GM18505 (cell line): ENCODE measurements at regions not wholly inside any gene's neighbourhood (a gene's known extent, or its start where the extent isn't known, plus 50 kb on each side); places are given as distances from the start of the nearest gene placed in this dataset.

ENCODE experiments used
- ATAC-seq: cut with Tn5 transposase; IDR thresholded peaks from one replicate; pipeline ENCODE4 v1.9.1; 2021; ENCODE audit not compliant: unreplicated experiment
- POLR2A ChIP-seq: IDR thresholded peaks from 4 replicates; pipeline ENCODE4 v1.6.1; 2011; ENCODE audit warnings: borderline replicate concordance; ENCODE audit not compliant: insufficient read depth, insufficient read length; ENCODE audit errors: extremely low read depth

DNA sequence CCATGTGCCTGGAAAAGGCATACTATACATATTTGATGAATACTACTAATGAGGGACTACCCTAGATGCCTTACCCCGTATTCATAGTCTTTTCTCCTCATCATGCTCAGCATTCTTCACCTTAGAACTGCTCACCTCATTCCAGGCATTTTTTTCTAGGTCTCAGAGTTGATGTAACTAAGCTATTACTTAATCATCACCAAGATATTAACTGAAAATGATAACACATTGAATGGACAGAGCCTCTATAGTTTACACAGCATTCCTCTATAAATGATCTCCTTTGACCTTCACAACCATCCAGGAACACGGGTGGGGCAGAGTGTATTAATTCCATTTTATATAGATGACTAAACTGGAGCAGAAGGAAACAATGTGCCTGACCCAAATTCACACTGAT is 174.1 kb upstream of the DPH6 start:
- TF ChIP-seq POLR2A = no peak

DNA sequence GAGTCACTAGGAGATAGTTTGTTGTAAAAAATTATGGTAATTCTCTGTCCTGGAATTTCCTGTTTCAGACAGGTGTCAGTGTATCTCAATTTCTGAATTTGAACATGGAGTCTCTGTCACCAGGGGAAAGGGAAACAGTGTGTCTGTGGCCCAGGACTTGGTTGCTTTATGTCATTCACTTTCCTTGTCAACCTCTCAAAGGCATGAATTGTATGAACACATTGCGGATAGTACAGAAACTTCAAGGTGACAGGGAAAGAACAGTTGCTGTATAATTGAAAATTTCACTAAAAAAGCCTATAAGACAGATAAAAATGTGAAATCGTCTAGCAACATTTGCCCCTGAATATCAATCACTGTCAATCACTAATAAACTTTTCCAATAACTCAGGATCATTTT is 175.0 kb upstream of the DPH6 start:
- no peak for ATAC-seq
- TF ChIP-seq POLR2A = no peak

More for the DNA sequence above, 174.1 kb upstream of the DPH6 start:
- ATAC-seq = no peak

DNA sequence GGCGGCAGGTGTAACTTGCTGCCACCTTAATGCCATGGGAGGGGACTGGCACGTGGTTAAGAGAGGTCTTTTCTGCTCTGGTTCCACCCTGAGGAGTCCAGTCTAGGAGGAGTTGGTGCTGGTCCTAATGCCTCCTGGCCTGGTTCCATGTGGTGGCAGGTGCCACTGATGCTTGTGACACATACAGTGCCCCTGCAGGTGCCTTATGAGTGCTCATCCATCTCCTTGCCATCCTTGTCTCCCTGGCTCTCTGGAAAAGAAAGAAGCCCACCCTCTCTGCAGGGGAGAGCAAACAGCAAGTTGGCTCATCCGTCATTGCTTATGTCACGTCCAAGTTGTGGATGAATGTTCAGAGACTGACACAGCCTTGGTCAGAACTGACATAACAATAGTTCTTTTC is 175.8 kb upstream of the DPH6 start:
- TF ChIP-seq POLR2A = no peak
- no peak for ATAC-seq

DNA sequence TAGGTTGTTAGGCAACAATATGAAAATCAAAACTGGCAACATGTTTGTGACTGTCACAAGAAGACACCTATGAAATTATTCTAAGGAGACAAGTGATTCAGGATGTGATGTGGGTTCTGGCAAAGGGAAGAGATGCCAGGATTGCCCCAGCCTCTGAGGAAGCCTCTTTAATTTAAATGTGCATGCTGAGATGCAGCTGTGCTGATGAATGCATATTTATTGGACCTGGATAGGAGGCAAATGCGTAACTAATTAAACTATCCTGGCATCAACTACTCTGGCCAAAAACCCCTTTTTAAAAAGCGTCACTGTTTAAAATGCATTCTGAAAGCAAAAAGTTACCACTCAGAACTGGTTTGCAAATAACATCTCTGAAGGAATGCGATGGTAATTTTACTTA is 176.5 kb upstream of the DPH6 start:
- TF ChIP-seq POLR2A = no peak
- no peak for ATAC-seq

DNA sequence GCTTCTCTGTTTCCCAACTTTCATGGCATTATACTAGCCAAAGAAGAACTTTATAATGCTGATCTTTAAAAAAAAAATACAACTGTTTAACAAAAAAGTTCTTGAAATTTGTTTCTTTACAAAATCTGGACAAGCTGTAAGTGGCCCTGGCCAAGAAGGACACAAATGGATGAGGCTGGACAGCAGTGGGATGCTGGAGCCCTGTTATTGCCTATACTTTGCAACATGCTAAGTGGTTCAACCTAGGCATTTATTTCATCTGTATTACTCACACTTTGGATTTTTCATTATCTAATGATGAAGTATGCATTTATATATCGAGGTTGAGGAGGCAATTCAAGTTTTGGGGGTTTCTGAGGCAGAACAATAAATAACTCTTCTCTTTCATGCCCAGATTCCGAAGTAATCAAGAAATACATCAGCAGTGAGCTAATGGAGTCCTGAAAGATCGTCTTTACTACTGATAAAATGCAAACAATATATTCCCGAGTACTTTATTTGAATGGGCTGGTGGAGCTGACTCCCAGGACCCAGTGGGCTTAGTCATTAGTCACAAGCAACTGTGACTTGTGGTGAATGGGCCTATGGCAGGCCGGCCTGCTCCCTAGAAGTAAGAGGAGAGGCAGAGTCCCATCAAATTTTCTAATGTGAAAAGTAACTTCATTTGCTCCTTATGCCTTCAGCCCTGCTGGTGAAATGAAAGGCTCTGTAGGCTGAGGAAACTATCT is 177.3 kb upstream of the DPH6 start:
- no peak for ATAC-seq
- no peak for TF ChIP-seq POLR2A

DNA sequence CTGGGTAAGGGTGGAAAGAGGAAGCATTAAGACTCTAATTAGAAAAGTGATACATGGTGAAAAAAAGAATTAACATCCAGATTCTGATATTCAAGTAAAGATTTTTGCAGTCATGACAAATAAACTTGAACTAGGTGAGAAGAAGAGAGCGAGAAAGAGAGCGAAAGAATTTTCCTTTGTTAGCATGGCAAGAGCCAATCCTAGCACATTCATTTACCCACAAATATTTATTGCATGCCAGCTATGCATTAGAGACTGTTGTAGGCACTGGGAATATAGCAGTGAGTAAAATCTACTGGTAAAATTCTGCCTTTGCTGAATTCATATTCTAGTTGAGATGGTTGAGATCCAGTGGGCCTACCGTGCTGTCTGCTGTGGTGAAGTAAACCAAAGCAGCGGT is 177.9 kb upstream of the DPH6 start:
- no peak for TF ChIP-seq POLR2A
- ATAC-seq = no peak

DNA sequence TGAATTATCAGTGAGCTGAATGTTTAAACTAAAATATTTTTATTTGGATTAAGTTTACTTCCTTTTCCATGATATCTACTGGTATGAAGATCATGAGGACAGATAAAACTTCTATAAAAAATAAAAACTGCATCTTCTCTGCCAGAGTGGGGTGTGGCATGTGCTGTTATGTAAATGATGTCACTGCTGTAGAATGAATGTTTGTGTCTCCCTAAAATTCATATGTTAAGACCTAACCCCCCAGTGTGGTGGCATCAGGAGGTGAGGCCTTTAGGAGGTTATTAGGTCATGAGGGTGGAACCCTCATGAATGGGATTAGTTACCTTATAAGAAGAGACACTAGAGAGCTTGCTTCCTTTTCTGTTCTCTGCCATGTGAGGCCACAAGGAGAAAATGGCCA is 178.7 kb upstream of the DPH6 start:
- TF ChIP-seq POLR2A = no peak
- no peak for ATAC-seq

DNA sequence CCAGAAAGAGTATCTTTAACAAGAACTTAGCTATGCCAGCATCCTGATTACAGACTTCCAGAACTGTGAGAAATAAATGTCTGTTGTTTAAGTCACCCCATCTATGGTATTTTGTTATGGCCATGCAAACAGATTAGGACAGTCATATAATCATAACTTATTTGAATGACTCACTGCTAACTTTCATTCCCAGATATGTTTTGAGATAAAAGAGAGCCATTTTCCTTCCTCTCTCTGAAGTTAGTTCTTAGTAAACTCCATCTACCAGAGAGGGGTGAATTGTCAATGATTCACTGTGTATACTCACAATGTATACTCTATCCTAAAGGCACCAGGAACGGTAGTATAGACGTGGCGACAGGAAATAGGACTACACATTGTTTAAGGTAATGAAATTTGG is 179.4 kb upstream of the DPH6 start:
- ATAC-seq = no peak
- no peak for TF ChIP-seq POLR2A

DNA sequence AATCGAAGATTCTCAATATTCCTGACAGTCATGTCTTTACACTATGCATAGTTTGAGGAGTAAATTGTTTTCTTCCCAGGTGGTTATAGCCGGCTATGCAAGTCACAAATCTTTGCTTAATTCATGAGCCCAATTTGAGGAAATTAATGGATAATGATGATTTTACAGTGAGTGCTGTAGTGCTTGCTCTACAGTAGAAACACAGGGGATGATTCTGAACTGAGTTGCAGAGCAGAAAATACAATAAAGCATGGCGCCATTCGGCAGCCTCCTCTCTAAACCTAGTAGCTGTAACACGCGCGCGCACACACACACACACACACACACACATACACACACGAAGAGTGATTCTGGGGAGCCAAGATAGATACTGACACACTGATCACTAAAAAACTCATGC is 181.7 kb upstream of the DPH6 start:
- ATAC-seq = no peak
- TF ChIP-seq POLR2A = no peak

DNA sequence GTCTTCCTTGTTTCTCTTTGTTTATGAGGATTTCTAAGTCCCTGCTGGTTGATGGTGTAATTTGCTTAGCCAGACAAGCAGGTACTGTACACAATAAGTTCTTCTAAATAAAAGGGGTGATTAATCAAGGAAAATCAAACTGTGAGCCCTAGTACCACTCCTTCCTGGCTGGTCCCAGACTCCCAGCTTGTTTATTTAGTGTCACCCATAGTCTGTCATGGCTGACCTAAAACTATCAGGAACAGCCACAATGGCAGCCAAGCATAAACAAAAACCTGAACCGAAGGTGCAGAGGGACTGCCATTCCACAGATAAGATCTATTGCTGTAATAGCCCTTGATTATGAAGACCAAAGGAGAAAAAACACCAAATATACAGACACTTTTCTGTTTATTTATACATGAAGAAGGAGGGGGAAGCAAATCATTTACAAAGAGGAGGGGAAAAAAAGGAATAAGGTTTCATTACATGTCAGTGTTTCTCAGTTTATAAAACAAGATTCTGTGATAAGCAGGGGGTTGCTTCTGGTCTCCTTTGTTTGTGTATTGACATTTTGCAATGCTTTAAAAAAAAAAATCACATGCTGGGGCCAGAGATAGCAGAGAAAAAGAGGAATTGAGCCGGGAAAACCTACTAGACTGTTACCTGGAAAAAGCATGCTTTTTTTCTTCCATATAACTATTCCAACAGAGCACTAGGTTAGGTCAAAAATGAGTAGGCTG is 182.4 kb upstream of the DPH6 start:
- ATAC-seq = no peak
- no peak for TF ChIP-seq POLR2A

DNA sequence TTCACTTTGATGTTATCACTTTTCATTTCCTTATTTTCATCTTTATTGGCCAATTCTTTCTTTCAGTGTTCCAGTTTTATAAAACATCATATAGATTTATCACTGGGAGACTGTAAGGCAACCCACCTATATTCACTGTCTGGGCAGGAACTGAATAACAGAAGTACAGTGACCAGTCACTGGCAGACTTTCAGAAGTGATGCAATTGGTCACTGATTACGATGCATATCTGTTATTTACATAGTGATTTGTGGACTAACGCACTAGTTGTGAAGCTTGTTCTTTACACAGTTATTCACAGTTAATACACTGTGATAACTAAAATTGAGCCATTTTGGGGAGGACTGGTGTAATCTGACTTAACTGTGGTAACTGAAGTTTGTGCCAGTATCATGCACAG is 190.2 kb upstream of the DPH6 start:
- no peak for TF ChIP-seq POLR2A
- no peak for ATAC-seq

DNA sequence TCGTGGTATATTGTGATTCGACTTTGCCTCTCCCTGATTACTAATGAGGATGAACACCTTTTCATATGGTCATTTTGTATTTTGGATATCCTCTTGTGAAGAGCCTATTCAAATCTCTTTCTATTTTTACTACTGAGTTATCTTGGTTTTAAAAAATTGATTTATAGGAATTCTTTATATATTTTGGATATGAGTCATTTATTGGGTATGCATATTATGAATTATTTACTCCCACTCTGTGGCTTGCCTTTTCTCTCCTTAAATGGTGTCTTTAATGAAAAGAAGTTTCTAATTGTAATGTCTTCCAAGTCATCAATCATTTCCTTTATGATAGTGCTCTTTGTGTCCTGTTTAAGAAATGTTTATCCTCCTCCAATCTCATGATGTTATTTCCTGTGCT is 191.5 kb upstream of the DPH6 start:
- no peak for ATAC-seq
- TF ChIP-seq POLR2A = no peak

DNA sequence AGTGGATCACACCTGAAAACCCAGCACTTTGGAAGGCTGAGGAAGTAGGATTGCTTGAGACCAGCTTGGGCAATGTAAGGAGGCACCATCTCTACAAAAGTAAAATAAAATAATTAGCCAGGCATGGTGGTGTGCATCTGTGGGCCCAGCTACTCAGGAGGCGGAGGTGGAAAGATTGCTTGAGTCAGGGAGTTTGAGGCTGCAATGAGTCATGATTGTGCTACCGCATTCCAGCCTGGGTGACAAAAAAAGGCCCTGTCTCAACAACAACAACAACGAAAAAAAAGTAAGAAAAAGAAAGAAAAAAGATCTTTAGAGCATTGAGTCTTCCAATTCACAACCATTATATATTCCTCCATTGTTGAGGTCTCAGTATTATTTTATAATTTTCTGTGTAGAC is 192.4 kb upstream of the DPH6 start:
- no peak for ATAC-seq
- no peak for TF ChIP-seq POLR2A

DNA sequence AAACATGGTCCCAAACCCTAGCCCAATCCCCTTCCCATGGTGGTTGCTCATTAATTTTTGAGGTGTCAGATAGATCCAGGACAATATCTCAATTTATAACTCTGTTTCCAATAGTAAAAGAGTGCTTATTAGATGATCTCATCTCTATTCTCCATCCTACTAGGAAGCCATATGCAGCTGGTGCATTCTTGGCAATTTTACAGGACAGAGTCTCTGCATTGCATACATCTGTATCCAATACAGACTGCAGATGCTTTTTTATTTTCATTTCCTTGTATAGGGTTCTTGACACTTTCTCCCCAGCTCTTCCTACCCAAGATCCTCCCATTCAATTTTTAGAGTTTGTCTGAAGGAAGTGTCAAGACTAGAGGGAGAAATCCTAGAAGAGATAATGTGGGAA is 194.8 kb upstream of the DPH6 start:
- no peak for TF ChIP-seq POLR2A

More for the DNA sequence above, 194.8 kb upstream of the DPH6 start:
- ATAC-seq = no peak
